ENCODE measurements at regions not wholly inside any gene's neighbourhood (a gene's known extent, or its start where the extent isn't known, plus 50 kb on each side); places are given as distances from the start of the nearest gene placed in this dataset.

GRCh38 chr4:100970414-100970813 lies 376.9 kb downstream of the PPP3CA start:
- ATAC-seq, result no peak

DNA sequence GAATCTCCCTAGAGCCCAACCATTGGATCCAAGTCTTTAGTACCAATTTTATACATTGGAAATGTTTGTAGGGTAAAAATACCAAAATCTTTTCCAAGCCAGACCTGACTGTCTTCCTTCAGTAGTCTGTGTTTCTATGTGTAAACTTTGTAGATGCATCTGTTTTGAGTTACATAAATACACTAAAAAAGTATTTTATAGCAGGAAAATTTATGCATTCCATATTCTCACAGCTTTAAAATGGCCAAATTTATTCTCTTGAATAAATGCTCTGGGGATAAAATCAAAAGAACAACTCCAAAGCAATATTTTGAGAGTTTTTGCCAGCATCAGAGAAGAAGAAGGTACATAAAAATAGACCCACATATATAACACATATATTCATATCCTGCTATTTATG lies 377.4 kb downstream of the PPP3CA start:
- ATAC-seq, result no peak

GRCh38 chr4:100968046-100968445 lies 379.3 kb downstream of the PPP3CA start:
- no peak for ATAC-seq

DNA sequence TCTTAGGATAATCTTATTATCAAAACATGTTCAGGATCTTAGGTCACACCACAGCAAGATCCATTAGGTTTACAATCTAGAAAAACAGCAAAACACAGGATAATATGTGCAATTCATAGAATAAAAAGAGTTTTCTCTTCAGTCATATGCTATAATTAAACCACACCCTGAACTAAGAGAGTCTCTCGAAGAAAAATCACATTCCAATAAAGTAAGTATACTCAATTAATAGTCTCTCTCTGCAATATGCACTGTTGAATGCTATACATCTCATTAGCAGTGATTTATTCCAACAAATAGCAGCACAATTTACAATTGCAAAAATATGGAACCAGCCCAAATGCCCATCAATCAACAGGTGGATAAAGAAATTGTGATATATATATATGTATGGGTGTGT lies 383.7 kb downstream of the PPP3CA start:
- ATAC-seq, result no peak

DNA sequence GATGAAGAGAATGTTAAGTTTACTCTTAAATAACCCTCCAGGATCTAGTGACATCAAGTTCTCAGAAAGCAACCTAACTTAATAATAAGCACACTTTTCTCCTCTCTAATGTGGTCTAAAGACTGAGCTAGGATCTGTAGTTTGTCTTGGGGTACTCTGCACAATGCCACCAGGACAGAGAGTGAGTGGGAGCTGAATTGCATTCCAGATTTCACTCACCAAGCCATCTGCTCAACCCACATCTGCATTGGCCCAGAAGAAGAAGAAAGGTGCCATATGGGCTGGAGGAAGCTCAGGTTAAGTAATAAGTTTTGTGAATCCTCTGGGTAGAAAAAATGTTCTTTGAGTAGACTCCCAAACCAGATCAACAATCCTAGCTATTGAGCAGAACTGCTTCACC lies 384.6 kb downstream of the PPP3CA start:
- no peak for ATAC-seq

- no peak for ATAC-seq
Observed at GRCh38 chr4:100960232-100960631, 387.1 kb downstream of the PPP3CA start.

DNA sequence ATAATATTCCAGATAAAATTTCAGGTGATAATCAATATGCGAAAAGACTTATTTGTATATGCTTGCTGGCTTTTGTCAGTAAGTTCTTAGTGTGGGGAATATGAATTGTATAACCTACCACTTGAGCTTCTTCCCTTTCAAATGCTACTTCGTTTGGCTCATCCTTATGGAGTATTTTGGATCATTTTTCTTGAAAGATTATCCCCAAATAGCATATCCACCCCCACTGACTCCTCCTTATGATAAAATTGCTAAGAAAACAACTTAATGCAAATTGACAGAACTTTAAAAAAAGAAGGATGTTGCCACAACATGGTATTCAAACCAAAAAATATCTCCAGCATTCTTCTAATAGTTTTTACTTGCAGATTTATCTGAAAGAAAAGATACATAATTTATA lies 393.3 kb downstream of the PPP3CA start:
- no peak for ATAC-seq

- no peak for ATAC-seq
Observed at GRCh38 chr4:100953616-100954015, 393.7 kb downstream of the PPP3CA start.

DNA sequence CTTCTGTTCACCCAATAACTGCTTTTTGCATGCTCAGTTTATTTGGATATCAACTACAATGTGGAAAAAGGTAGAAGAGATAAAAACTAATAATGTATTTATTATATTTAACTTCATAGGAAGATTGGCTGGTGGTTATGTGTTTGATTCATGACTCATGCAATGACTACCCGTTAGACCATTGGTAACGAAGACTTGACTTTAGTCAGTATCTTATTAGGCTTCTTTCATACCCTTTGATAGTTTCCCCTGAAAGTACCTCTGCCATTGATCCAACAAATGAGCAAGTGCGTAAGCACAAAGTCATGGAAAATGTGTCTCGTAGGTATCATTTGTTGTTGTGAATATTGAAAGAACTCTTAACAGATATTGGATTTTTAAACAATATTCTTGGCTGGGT lies 394.7 kb downstream of the PPP3CA start:
- peak; percentile 69 to 79 for ATAC-seq

- no peak for ATAC-seq
Observed at GRCh38 chr4:100949350-100949935, 397.9 kb downstream of the PPP3CA start.

GRCh38 chr4:100948911-100949310 lies 398.4 kb downstream of the PPP3CA start:
- ATAC-seq, result no peak

GRCh38 chr4:100945789-100946188 lies 401.5 kb downstream of the PPP3CA start:
- no peak for ATAC-seq

DNA sequence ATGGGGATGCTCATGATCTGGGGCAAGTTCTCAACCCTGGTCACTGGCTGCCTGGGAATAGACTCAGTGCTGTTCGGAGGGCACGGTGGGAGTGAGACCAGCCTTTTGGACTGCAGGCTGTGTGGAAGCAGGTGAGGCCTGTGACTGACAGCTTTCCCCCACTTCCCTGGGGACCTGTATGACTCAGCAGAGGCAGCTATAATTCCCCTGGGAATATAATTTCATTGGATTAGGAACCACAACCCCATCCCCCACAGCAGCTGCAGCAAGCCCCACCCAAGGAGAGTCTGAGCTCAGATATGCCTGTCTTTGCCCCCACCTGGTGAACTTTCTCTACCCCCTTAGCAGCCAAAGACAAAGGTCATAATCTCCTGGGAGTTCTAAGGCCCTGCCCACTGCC lies 408.6 kb downstream of the PPP3CA start:
- ATAC-seq, result no peak

GRCh38 chr4:100936661-100937375 lies 410.5 kb downstream of the PPP3CA start:
- no peak for ATAC-seq

DNA sequence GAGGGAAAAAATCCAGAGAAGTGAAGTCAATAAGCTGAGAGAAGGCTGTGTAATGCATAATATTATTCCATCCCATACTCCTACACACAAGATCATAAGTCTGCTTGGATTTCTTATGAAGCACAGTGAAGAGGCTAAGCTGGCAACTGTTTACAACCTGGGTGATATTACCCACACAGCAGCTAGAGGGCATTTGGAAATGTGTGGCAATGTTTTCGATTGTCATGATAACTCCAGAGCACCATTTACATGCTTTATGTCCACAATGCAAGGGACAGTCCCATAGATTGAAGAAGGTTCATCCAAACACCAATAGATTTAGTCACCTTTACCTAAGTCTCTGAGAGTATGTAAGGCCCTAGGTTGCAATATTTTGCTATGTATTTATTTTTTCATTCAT lies 412.2 kb downstream of the PPP3CA start:
- ATAC-seq, result no peak

DNA sequence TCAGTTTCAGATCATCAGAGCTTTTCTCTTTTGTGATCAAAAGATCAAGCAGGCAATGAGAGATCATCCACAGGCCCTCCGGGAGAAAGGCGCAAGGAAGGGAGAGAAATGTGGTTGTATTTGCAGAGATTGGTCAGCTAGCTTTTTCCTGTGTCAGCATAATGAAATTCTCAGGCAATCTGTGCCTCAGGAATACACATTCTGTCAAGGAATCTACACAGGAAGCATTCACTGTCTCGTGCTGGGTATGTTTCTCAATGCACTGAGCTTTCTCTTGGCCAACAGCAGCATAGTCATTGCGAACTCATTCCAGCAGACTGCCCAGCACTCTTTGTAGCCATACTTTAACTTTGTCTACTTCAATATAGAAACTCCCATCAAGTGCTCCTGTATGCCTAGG lies 413.7 kb downstream of the PPP3CA start:
- no peak for ATAC-seq

DNA sequence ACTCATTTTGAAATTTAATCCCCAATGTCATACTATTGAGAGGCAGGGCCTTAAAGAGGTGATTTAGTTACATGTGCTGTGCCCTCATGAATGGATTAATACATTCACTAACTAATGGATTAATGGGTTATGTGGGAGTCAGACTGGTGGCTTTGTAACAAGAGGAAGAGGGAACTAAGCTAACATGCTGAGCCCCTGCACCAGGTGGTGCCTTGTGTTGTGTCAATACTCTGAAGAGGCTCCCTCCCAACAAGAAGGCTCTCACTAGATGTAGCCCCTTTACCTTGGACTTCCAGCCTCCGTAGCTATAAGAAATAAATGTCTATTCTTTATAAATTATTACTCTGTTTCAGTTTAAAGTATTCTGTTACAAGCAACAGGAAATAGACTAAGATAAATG lies 411.9 kb upstream of the EMCN start:
- ATAC-seq, result no peak

- no peak for ATAC-seq
Observed at GRCh38 chr4:100929135-100929534, 411.3 kb upstream of the EMCN start.

DNA sequence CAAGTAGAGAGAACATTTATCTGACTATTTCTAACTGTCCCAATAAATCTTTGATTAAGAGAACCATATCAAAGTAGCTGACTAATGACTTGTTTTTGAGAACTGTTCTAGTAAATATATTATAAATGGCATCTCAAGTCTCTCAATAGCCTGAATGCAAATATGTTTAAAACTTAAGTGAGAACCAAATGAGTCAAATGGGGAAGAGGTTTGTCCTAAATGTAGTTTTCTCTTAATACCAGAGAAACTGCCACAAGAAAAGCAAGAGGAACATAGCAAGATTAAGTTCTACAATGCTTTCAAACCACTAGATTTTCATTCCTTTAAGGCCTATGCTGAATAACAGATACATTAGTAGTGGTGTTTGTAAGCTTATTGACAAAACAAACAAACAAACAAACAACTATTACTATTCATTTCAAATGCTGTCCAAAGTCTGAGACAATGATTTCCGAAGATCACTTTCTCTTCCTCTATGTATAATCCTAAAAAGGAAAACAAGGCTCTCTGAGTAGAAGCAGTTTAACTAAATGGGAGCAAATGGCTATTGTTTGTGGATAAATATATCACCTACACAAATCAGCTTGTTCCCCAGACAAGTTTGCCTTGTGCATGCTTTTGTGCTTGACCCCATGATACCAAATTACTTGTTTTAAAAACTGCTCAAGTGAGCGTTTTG lies 408.4 kb upstream of the EMCN start:
- ATAC-seq, result no peak

DNA sequence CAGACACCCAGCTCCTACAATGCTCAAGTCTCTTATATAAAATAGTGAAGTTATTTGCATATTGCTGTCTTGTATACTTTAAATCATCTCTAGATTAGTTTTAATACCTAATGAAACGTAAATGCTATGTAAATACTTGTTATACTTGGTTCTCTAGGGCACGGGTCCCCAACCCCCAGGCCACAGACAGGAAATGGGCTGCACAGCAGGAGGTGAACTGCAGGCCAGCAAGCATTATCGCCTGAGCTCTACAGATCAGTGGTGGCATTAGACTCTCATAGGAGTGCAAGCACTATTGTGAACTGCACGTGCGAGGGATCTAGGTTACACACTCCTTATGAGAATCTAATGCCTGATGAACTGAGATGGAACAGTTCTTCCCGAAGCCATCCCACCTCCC lies 395.9 kb upstream of the EMCN start:
- no peak for ATAC-seq

DNA sequence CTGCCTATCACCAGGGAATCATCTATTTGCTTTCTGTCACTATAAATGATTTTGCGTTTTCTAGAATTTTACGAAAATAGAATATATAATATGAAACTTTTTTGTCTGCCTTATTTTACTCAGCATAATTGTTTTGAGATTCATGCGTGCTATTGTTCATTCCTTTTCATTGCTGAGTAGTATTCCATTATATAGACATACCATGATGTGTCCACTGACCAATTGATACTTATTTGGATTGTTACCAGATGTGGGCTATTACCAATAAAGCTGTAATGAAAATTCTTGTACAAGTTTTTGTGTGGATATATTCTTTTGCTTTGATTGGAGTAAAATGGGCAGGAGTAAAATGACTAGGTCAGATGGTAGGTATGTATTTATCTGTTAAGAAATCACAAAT lies 390.7 kb upstream of the EMCN start:
- no peak for ATAC-seq

- no peak for ATAC-seq
Observed at GRCh38 chr4:100907465-100908454, 389.9 kb upstream of the EMCN start.

DNA sequence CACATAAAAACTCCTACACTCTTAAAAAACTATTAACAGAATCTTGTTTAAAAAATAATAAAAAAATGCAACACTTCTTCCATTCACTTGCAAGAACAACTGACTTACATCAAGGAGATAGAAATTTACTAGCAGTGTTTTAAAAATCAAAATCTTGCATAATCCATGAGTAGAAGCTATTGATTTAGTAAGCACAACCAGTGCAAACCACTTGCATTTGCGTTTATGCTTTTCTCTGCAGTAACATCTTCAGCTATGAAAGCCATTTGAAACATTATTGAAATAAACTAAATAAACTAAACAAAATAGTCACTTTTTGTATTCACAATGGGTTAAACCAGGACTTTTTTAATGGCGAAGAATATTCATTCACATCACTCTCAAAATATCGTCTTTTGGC lies 389.2 kb upstream of the EMCN start:
- ATAC-seq, result no peak

Measured in activated CD4-positive, CD25-positive, alpha-beta regulatory T cell treated with anti-CD3 and anti-CD28 coated beads, Interleukin-2, amount 50 U/mL, for 24 hours (primary cell).